Left colon (tissue), 2 donors: ENCODE measurements at regions not wholly inside any gene's neighbourhood (a gene's known extent, or its start where the extent isn't known, plus 50 kb on each side); places are given as distances from the start of the nearest gene placed in this dataset.

Experiments used
- ATAC-seq: fragments of 200-7000 bp; cut with Tn5 transposase; one replicate; pipeline ENCODE4 v1.9.1; 2020; ENCODE audit warnings: mild to moderate bottlenecking, moderate library complexity
- DNase-seq, 2 donors: peaks; one replicate each; pipeline ENCODE4 v3.0.0-alpha.2; 2020
- intact Hi-C, 2 donors: fragments of 100-400 bp; cut with DNase I in 1 of 2; cut with micrococcal nuclease in 1 of 2; formaldehyde crosslinking; loops; one replicate each; pipeline versions ENCODE4 v1.11.2 to v1.14.0; 2022; cut with DNase I, micrococcal nuclease
- donor health status: DM: no; HTN: no; CAD: no.
- donor health status: DM: yes; HTN: yes; CAD: no.

GRCh38 chr10:52900593-52900992, 128.0 kb upstream of the MBL2 start:
- ATAC-seq, result no peak
- intact Hi-C loops, result no loop called here
- DNase-seq, result no peak

GRCh38 chr10:52897162-52897561, 124.6 kb upstream of the MBL2 start:
- intact Hi-C loops, result no loop called here
- ATAC-seq, result no peak
- DNase-seq, result no peak

- DNase-seq, result no peak
- intact Hi-C loops, result no loop called here
- ATAC-seq, result no peak
These were observed 122.5 kb upstream of the MBL2 start for GRCh38 chr10:52895059-52895458.

- ATAC-seq, result no peak
- intact Hi-C loops, result no loop called here
- no peak for DNase-seq
These were observed 117.7 kb upstream of the MBL2 start for GRCh38 chr10:52890281-52890680.

GRCh38 chr10:52889611-52890010, 117.0 kb upstream of the MBL2 start:
- ATAC-seq (no peak), DNase-seq (no peak)
- intact Hi-C loops, result no loop called here

DNA sequence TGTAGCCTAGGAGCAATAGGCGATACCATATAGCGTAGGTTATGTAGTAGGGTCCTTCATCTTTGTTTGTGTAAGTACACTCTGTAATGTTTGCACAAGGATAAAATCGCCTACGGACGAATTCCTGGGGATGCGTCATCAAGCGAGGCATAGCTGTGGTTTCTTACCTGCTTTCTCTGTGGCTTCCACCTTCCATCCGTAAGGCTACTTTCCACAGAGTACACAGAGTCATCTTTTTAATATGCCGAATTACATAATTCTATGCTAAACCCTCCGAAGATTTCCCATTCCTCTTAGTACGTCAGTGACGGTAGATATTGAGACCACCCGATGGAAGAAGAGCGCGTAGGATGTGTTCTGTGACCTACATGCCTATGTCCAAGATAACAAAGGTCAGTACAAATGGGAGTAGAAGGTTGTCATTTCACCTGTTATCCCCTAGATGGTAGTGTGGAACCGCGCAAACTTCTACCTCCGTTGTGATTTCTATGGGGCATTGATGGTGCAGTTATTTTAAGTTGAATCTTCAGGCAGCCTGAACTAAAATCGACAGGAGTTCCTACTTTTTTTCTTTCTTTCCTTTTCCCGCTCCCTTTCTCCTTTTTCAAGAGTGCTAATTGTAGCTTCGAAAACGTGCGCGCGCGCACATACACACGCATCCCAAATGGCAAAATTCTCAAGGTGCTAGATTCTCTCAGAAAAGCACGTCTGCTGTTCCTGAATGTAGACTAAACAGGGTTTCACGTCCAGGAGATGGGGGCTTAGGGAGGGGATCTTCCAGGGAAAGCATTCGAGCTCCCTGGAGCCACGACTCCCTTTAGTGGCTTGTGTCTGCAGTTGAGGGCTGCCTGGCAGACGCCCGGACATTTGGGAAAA, 111.7 kb upstream of the MBL2 start:
- ATAC-seq (peak; percentile 83), DNase-seq (peak in 1 of 2 donors; percentile 11)
- intact Hi-C loops, result no loop called here

GRCh38 chr10:52879091-52879807, 106.7 kb upstream of the MBL2 start:
- intact Hi-C loops, result no loop called here
- no peak for DNase-seq
- no peak for ATAC-seq

DNA sequence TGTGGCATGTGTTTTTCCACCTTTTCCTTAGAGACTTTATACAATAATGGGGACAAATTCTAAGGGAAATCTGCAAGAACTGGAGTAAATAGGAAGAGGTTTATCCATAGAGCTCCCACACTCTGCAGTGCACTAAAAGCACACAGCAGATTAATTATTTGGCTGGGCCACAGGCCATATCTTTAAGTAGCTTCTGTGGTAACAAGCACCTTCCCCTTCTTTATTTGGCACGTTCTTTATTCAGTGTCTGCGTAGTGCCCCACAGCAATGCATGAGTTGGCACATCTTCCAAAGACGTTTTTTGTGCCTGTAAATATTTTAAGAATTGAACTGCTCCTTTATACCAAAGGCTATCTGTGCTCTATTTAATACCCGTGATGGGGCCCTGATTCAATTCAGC, 104.9 kb upstream of the MBL2 start:
- intact Hi-C loops, result no loop called here
- DNase-seq, result no peak
- ATAC-seq, result no peak

DNA sequence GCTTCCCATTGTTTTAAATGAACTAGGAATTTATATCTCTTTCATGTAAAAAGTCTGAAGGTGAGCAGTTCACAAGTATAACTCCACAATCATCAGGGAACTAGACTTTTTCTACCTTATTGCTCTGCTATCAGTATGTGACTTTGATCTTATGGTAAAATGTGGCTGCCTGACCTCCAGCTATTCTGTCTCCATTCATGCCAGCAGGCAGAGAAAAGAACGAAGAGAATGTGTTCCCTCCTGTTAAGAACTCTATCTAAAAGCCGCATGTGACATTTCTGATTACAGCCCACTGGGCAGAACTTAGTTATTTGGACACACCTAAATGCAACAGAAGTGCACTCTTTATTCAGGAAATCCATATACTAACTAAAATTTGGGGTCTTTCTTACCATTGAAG, 102.8 kb upstream of the MBL2 start:
- DNase-seq, result no peak
- intact Hi-C loops, result no loop called here
- ATAC-seq, result no peak

- ATAC-seq, result no peak
These were observed 102.0 kb upstream of the MBL2 start for GRCh38 chr10:52874581-52874980.

GRCh38 chr10:52871191-52871843, 98.7 kb upstream of the MBL2 start:
- no peak for ATAC-seq
- intact Hi-C loops, result no loop called here

More at GRCh38 chr10:52874581-52874980, 102.0 kb upstream of the MBL2 start:
- intact Hi-C loops, result no loop called here
- DNase-seq, result no peak

DNA sequence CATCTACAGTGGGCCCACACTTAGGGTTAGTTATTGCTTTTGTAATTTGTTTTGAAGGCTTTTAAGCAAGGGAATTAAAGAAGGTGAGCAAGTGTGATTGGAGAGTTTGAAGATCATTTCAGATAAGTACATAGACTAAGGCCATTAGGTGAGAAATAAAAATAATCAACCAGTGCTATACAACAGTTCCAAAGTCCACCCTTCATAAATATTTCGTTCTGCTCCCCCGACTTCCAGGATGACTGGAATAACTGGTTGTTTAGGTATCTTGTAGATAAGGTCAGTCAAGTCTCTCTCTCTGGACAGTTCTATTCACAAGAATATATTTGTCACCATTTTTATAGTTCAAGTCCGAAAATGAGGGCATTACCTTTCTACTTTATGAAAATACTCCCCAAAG, 98.0 kb upstream of the MBL2 start:
- intact Hi-C loops, result no loop called here
- no peak for ATAC-seq
- no peak for DNase-seq

More at GRCh38 chr10:52871191-52871843, 98.7 kb upstream of the MBL2 start:
- DNase-seq, result no peak

GRCh38 chr10:52869864-52870263, 97.3 kb upstream of the MBL2 start:
- no peak for ATAC-seq
- no peak for DNase-seq
- intact Hi-C loops, result no loop called here

DNA sequence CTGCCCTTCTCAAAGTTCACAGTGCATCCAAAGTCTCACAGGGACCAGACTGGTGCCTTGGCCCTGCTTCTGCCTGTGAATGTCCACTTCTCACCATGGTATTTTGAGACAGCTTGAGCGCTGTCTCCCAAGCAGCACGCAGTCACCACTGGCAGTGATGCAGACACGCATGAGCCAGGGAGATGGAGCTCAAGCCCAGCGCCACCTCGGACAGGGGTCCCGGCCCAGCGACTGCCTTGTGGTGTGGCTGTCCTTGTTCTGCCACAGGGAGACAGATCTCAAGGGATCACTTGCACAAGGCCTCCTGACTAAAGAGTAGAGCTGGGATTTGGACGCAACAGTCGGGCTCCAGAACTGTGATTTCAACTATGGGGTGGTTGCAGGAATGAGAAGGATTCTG, 92.6 kb upstream of the MBL2 start:
- intact Hi-C loops, result no loop called here
- ATAC-seq, result no peak
- no peak for DNase-seq

DNA sequence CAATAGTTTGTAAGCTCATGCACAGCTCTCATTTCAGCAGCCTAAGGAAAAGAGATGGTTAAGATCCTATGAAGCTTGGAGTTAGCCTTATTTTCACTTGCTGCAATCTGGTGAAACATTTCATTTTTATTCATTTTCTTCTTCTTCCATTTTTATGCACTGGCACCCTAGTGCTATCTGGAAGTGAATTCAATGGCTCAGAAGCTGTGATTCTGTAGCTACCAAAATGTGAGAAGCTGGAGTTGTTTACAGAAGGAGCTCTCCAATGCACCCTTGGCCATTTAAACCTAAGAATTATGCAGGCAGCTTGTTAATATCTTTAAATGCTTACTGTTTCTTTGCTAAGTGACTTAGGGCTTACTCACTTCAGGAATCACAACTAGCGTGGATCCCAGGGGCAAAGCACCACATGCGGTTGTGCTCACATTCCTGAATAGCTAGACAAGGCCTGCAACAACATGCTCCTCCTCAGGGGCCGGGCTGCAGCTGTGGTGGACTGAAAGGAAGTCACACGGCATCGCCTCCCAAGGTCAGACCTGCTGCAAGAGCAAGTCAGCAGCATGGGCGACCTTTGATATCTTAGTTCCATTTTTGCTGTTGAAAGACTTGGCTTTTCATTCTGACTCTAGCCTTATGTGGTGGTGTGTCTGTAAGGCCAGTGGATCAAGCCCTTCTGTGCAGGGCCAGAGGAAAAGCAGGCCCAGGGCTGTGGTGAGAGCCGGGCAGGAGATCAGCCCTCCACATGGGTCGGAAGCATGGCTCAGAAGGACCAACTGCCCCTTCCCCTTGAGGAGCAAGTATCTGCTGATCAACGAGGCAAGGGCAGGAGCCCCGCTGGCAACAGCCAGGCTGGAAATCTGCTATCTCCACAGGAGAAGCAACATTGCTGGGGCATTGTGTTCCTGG, 91.9 kb upstream of the MBL2 start:
- intact Hi-C loops, result no loop called here
- ATAC-seq (no peak), DNase-seq (no peak)

- ATAC-seq (no peak), DNase-seq (no peak)
- intact Hi-C loops, result no loop called here
These were observed 86.1 kb upstream of the MBL2 start for GRCh38 chr10:52858722-52859121.

- intact Hi-C loops, result no loop called here
- DNase-seq, result no peak
- no peak for ATAC-seq
These were observed 83.2 kb upstream of the MBL2 start for GRCh38 chr10:52855546-52856325.

- intact Hi-C loops, result no loop called here
- DNase-seq, result no peak
- no peak for ATAC-seq
These were observed 81.1 kb upstream of the MBL2 start for GRCh38 chr10:52853704-52854103.
